IMR-90 (cell line): ENCODE measurements at regions not wholly inside any gene's neighbourhood (a gene's known extent, or its start where the extent isn't known, plus 50 kb on each side); places are given as distances from the start of the nearest gene placed in this dataset.

Experiments
- ATAC-seq: fragments of 200-7000 bp; cut with Tn5 transposase; 2 replicates; pipeline ENCODE4 v1.9.1; 2020; ENCODE audit warnings: low read depth, mild to moderate bottlenecking, moderate library complexity
- BruUV-seq: library from RNA; stranded (reverse); fragments of 400-500 nt; replicated peaks from 2 replicates; lab custom pipeline; 2021; lab: Mats Ljungman, UMichigan
- CTCF ChIA-PET: fragments of 300-600 bp; formaldehyde crosslinking; extraction: SDS; loops from one replicate; lab custom pipeline; 2021; ENCODE audit warnings: antibody characterized with exemption; lab: Yijun Ruan, JAX
- POLR2A ChIA-PET: fragments of 300-600 bp; sonication (Branson Sonifier 250); formaldehyde crosslinking; loops from one replicate; lab custom pipeline; 2022; ENCODE audit warnings: antibody characterized with exemption; ENCODE audit not compliant: unreplicated experiment; lab: Charles Lee
- DNase-seq: peaks from one replicate; pipeline ENCODE4 v3.0.0; 2013
- H2AFZ ChIP-seq: replicated peaks from 2 replicates; pipeline ENCODE3; 2013; ENCODE audit warnings: low read length, mild to moderate bottlenecking; ENCODE audit not compliant: poor library complexity
- H2AK5ac ChIP-seq: 2 replicates; pipeline ENCODE4 v1.6.1; 2013; ENCODE audit warnings: low read depth, low read length, inconsistent platforms
- H2AK9ac ChIP-seq: replicated peaks from 2 replicates; pipeline ENCODE3; 2013; ENCODE audit warnings: mild to moderate bottlenecking, low read depth, low read length, moderate library complexity; ENCODE audit not compliant: poor library complexity
- H2BK120ac ChIP-seq: 2 replicates; pipeline ENCODE4 v1.6.1; 2013; ENCODE audit warnings: low read depth, low read length, inconsistent platforms
- H2BK15ac ChIP-seq: 3 replicates; pipeline ENCODE4 v1.6.1; 2013; ENCODE audit warnings: low read depth, low read length, inconsistent platforms
- H2BK20ac ChIP-seq: 2 replicates; pipeline ENCODE4 v1.6.1; 2013; ENCODE audit warnings: low read depth, mild to moderate bottlenecking, inconsistent platforms, low read length, moderate library complexity
- H2BK5ac ChIP-seq: 2 replicates; pipeline ENCODE4 v1.6.1; 2013; ENCODE audit warnings: mild to moderate bottlenecking, low read depth, low read length, inconsistent platforms; ENCODE audit not compliant: poor library complexity, severe bottlenecking
- H3K14ac ChIP-seq: replicated peaks from 2 replicates; pipeline ENCODE4 v1.6.1; 2013; ENCODE audit warnings: low read depth, low read length, inconsistent platforms
- H3K18ac ChIP-seq: 2 replicates; pipeline ENCODE4 v1.6.1; 2013; ENCODE audit warnings: low read depth, low read length, control low read depth
- H3K23ac ChIP-seq: 2 replicates; pipeline ENCODE4 v1.6.1; 2013; ENCODE audit warnings: low read depth, low read length, inconsistent platforms
- H3K27ac ChIP-seq: 2 replicates; pipeline ENCODE4 v1.5.1; 2013; ENCODE audit warnings: mild to moderate bottlenecking, control low read depth, low read length; ENCODE audit not compliant: insufficient read depth
- H3K27me3 ChIP-seq: 2 replicates; pipeline ENCODE4 v1.6.1; 2013; ENCODE audit warnings: low read length; ENCODE audit not compliant: control insufficient read depth, insufficient read depth
- H3K36me3 ChIP-seq: 2 replicates; pipeline ENCODE4 v1.6.1; 2013; ENCODE audit warnings: low read length, mixed read lengths; ENCODE audit not compliant: control insufficient read depth, insufficient read depth
- H3K4ac ChIP-seq: 2 replicates; pipeline ENCODE4 v1.6.1; 2013; ENCODE audit warnings: low read depth, low read length, inconsistent platforms
- H3K4me1 ChIP-seq: 2 replicates; pipeline ENCODE4 v1.6.1; 2013; ENCODE audit warnings: low read length, mixed read lengths; ENCODE audit not compliant: control insufficient read depth, insufficient read depth
- H3K4me2 ChIP-seq: 2 replicates; pipeline ENCODE4 v1.6.1; 2013; ENCODE audit warnings: low read depth, mild to moderate bottlenecking, control low read depth, low read length, moderate library complexity
- H3K4me3 ChIP-seq: 2 replicates; pipeline ENCODE4 v1.5.1; 2013; ENCODE audit warnings: low read depth, mild to moderate bottlenecking, control low read depth, low read length, moderate library complexity; ENCODE audit not compliant: insufficient read depth
- H3K56ac ChIP-seq: 2 replicates; pipeline ENCODE4 v1.6.1; 2013; ENCODE audit warnings: low read length, inconsistent platforms; ENCODE audit not compliant: insufficient read depth; ENCODE audit errors: extremely low read depth
- H3K79me1 ChIP-seq, 2 experiments: 2 replicates each; pipeline ENCODE4 v1.6.1; 2013; ENCODE audit warnings: low read length in 2 of 2, inconsistent platforms in 1 of 2, low read depth in 1 of 2
- H3K9ac ChIP-seq: 2 replicates; pipeline ENCODE4 v1.6.1; 2013; ENCODE audit warnings: low read depth, low read length, control low read depth
- H3K9me1 ChIP-seq: 2 replicates; pipeline ENCODE4 v1.6.1; 2013; ENCODE audit warnings: low read length, inconsistent platforms; ENCODE audit not compliant: insufficient read depth
- H3K9me3 ChIP-seq: 2 replicates; pipeline ENCODE4 v1.6.1; 2013; ENCODE audit warnings: low read length; ENCODE audit not compliant: control insufficient read depth, insufficient read depth
- H4K20me1 ChIP-seq: 2 replicates; pipeline ENCODE4 v1.6.1; 2013; ENCODE audit warnings: low read length, inconsistent platforms; ENCODE audit not compliant: insufficient read depth
- H4K5ac ChIP-seq: 2 replicates; pipeline ENCODE4 v1.6.1; 2013; ENCODE audit warnings: mild to moderate bottlenecking, low read depth, low read length, control low read depth
- H4K8ac ChIP-seq, 2 experiments: 2 replicates each; pipeline ENCODE4 v1.6.1; 2013; ENCODE audit warnings: low read depth in 2 of 2, low read length in 2 of 2, control low read depth in 1 of 2, inconsistent platforms in 1 of 2
- H4K91ac ChIP-seq: 2 replicates; pipeline ENCODE4 v1.6.1; 2013; ENCODE audit warnings: low read depth, low read length, inconsistent platforms; ENCODE audit not compliant: insufficient read depth
- BHLHE40 ChIP-seq: fragments of 150-350 bp; IDR thresholded peaks from 2 replicates; pipeline ENCODE4 v1.6.1; 2016; ENCODE audit warnings: mild to moderate bottlenecking, low read depth, low read length
- CEBPB ChIP-seq: IDR thresholded peaks from 2 replicates; pipeline ENCODE4 v1.6.1; 2012; ENCODE audit warnings: low read depth, low read length, improper control_type of control experiment
- CHD1 ChIP-seq: IDR thresholded peaks from 2 replicates; pipeline ENCODE4 v1.6.1; 2012; ENCODE audit warnings: low read depth, low read length, improper control_type of control experiment
- FOS ChIP-seq: fragments of 150-350 bp; IDR thresholded peaks from 2 replicates; pipeline ENCODE4 v1.6.1; 2016; ENCODE audit warnings: low read depth, low read length
- MAFK ChIP-seq: IDR thresholded peaks from 2 replicates; pipeline ENCODE4 v1.6.1; 2012; ENCODE audit warnings: low read depth, low read length, improper control_type of control experiment
- MAZ ChIP-seq: IDR thresholded peaks from 2 replicates; pipeline ENCODE4 v1.6.1; 2012; ENCODE audit warnings: low read depth, mild to moderate bottlenecking, low read length, improper control_type of control experiment, moderate library complexity, borderline replicate concordance
- MXI1 ChIP-seq: IDR thresholded peaks from 2 replicates; pipeline ENCODE4 v1.6.1; 2012; ENCODE audit warnings: low read depth, mild to moderate bottlenecking, low read length, moderate library complexity, borderline replicate concordance
- NFE2L2 ChIP-seq: fragments of 150-350 bp; IDR thresholded peaks from 2 replicates; pipeline ENCODE4 v1.6.1; 2016; ENCODE audit warnings: low read depth, mild to moderate bottlenecking, low read length
- POLR2A ChIP-seq: IDR thresholded peaks from 2 replicates; pipeline ENCODE4 v1.6.1; 2012; ENCODE audit warnings: mild to moderate bottlenecking, low read depth, low read length
- RCOR1 ChIP-seq: IDR thresholded peaks from 2 replicates; pipeline ENCODE4 v1.6.1; 2012; ENCODE audit warnings: mild to moderate bottlenecking, low read length, improper control_type of control experiment; ENCODE audit not compliant: insufficient replicate concordance
- RFX5 ChIP-seq: IDR thresholded peaks from 2 replicates; pipeline ENCODE4 v1.8.0; 2012; ENCODE audit warnings: low read depth, mild to moderate bottlenecking, low read length, moderate library complexity
- SMC3 ChIP-seq: fragments of 150-350 bp; IDR thresholded peaks from 2 replicates; pipeline ENCODE4 v1.6.1; 2016; ENCODE audit warnings: low read depth, mild to moderate bottlenecking, antibody characterized with exemption, low read length, moderate library complexity
- USF2 ChIP-seq: fragments of 150-350 bp; IDR thresholded peaks from 2 replicates; pipeline ENCODE4 v1.6.1; 2017; ENCODE audit warnings: mild to moderate bottlenecking, antibody characterized with exemption, low read length, low read depth
- WGBS, 2 experiments: methylation state at CpG; one replicate each; pipeline versions ENCODE4 v1.1.5 to v1.1.7; 2013; ENCODE audit warnings: missing lambda C conversion rate in 2 of 2; ENCODE audit not compliant: insufficient read length in 1 of 2; ENCODE audit errors: extremely low coverage in 2 of 2; 5-methylcytosine and 5-hydroxymethylcytosine counted together
- dilution Hi-C: fragments of 300-500 bp; cut with HindIII; formaldehyde crosslinking; loops from one replicate; pipeline ENCODE4 v1.14.3; 2018; ENCODE audit warnings: low sequenced_read_pairs; ENCODE audit not compliant: unreplicated experiment
- in situ Hi-C: fragments of 300-500 bp; cut with MboI; formaldehyde crosslinking; loops from 3 replicates; pipeline ENCODE4 v1.14.3; 2019; ENCODE audit warnings: low sequenced_read_pairs, inconsistent platforms, mixed read lengths
- intact Hi-C: fragments of 100-400 bp; cut with micrococcal nuclease; formaldehyde crosslinking; loops from 2 replicates; pipeline ENCODE4 v1.10.0; 2022
- TF ChIP-seq, protein P1 (sequence below): conservative IDR thresholded peaks from 2 replicates; pipeline ENCODE4 v1.5.1; 2012; ENCODE audit warnings: mild to moderate bottlenecking, low read depth, low read length, improper control_type of control experiment
- TF ChIP-seq, protein P2 (sequence below): fragments of 150-350 bp; IDR thresholded peaks from 2 replicates; pipeline ENCODE4 v1.6.1; 2016; ENCODE audit warnings: low read depth, mild to moderate bottlenecking, low read length, moderate library complexity, borderline replicate concordance

DNA sequence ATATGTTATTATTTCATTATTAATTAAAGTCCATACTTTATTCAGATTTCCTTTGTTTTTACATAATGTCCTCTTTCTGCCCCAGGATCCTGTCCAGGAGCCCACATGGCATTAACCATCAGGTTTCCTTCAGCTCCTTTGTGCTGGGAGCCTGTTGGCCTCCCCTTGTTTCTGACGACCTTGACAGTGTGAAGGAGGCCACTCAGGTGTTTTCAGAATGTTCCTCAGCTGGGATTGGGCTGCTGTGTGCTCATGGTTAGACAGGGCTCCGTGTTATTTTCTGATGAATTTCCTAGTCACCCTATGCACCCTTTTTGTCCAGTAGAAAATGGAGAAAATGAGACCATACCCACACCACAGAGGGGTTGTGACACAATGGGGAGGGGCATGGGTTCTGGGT is 281.0 kb upstream of the FOXF1 start:
- in situ Hi-C loops, result loop anchor here (10.0 kb wide), 3 partner anchors 66 to 166 kb away; no protein-coding TSS in a partner anchor
- Histone ChIP-seq H2BK20ac (0 out of 2 replicates have a peak overlapping the region, but pooled peaks have one; percentile 78), H3K18ac (no peak overlapping the region), H2BK15ac (peak overlapping the region; percentile 7; the same call in 1 of the 3 replicates), H3K9me1 (peaks cover 33% of the 10 kb centered on the region), H2AFZ (no peak overlapping the region), H3K36me3 (no peaks in the 10 kb centered on the region), H3K27ac (no peak overlapping the region), H2BK5ac (no peak overlapping the region), H3K14ac (peak overlapping the region; percentile 63; the same call in 1 of the 2 replicates), H4K20me1 (no peaks in the 10 kb centered on the region), H3K9me3 (no peaks in the 10 kb centered on the region), H2AK9ac (no peak overlapping the region), H3K56ac (no peak overlapping the region), H4K5ac (no peak overlapping the region), H3K4me1 (peaks cover 9% of the 10 kb centered on the region), H2AK5ac (peak overlapping the region; percentile 66; the same call in 1 of the 2 replicates), H4K8ac (no peak overlapping the region), H3K9ac (no peak overlapping the region), H3K4me3 (no peak overlapping the region), H3K23ac (no peak overlapping the region), H3K4ac (peak overlapping the region; percentile 53; the same call in 1 of the 2 replicates), H2BK120ac (peak overlapping the region; percentile 38; the same call in 1 of the 2 replicates), H4K91ac (peak overlapping the region; percentile 27; the same call in 1 of the 2 replicates), H3K4me2 (no peak overlapping the region), H3K79me1 (peaks cover 0 to 26% of the 10 kb centered on the region in 2 experiments; a peak in 3 of 4 replicates), H3K27me3 (no peaks in the 10 kb centered on the region)
- DNase-seq, result no peak
- no CpG with 5 or more reads among the region's 2 CpGs for WGBS, 2 experiments
- dilution Hi-C loops, result no loop called here
- no TSS peak for BruUV-seq
- TF ChIP-seq FOS, result no peak
- no peak for TF ChIP-seq POLR2A
- TF ChIP-seq MXI1, result no peak
- no peak for TF ChIP-seq RCOR1
- TF ChIP-seq NFE2L2, result no peak
- TF ChIP-seq, protein P1, sequence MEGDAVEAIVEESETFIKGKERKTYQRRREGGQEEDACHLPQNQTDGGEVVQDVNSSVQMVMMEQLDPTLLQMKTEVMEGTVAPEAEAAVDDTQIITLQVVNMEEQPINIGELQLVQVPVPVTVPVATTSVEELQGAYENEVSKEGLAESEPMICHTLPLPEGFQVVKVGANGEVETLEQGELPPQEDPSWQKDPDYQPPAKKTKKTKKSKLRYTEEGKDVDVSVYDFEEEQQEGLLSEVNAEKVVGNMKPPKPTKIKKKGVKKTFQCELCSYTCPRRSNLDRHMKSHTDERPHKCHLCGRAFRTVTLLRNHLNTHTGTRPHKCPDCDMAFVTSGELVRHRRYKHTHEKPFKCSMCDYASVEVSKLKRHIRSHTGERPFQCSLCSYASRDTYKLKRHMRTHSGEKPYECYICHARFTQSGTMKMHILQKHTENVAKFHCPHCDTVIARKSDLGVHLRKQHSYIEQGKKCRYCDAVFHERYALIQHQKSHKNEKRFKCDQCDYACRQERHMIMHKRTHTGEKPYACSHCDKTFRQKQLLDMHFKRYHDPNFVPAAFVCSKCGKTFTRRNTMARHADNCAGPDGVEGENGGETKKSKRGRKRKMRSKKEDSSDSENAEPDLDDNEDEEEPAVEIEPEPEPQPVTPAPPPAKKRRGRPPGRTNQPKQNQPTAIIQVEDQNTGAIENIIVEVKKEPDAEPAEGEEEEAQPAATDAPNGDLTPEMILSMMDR, result no peak
- TF ChIP-seq USF2, result no peak
- no peak for TF ChIP-seq CHD1
- no peak for TF ChIP-seq SMC3
- no peak for TF ChIP-seq RFX5
- TF ChIP-seq MAFK, result no peak
- TF ChIP-seq, protein P2, sequence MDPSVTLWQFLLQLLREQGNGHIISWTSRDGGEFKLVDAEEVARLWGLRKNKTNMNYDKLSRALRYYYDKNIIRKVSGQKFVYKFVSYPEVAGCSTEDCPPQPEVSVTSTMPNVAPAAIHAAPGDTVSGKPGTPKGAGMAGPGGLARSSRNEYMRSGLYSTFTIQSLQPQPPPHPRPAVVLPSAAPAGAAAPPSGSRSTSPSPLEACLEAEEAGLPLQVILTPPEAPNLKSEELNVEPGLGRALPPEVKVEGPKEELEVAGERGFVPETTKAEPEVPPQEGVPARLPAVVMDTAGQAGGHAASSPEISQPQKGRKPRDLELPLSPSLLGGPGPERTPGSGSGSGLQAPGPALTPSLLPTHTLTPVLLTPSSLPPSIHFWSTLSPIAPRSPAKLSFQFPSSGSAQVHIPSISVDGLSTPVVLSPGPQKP, result no peak
- no peak for TF ChIP-seq MAZ
- TF ChIP-seq CEBPB, result no peak
- TF ChIP-seq BHLHE40, result no peak
- intact Hi-C loops, result no loop called here
- CTCF ChIA-PET, result interaction anchor here (0.8 kb wide), 1 partner anchor 11 kb away, joined by 3 read pairs; no protein-coding TSS in a partner anchor
- no peak for ATAC-seq
- POLR2A ChIA-PET, result no interaction called here
